ENCODE measurements at regions not wholly inside any gene's neighbourhood (a gene's known extent, or its start where the extent isn't known, plus 50 kb on each side); places are given as distances from the start of the nearest gene placed in this dataset.

GRCh38 chr17:33381201-33381600, 88.1 kb upstream of the ASIC2 start:
- Histone ChIP-seq H3K27me3 (ENCODE audit: control insufficient read depth in 2 of 2, insufficient read depth in 2 of 2, low read length in 2 of 2) (no peaks in the 10 kb centered on the region), H3K79me2 (ENCODE audit: insufficient read depth, low read length) (no peaks in the 10 kb centered on the region), H3K36me3 (replicated peaks in 1 of 2; ENCODE audit: control insufficient read depth in 1 of 2, insufficient read depth in 2 of 2, low read length in 2 of 2) (no peaks in the 10 kb centered on the region), H3K4me3 (replicated peaks in 1 of 3; ENCODE audit: low read depth in 2 of 3, low read length in 3 of 3) (no peak overlapping the region), H4K20me1 (ENCODE audit: insufficient read depth, low read length) (no peaks in the 10 kb centered on the region), H3K9ac (ENCODE audit: insufficient read depth, low read length, poor library complexity, severe bottlenecking) (no peak overlapping the region), H3K4me1 (ENCODE audit: control insufficient read depth in 1 of 2, insufficient read depth in 2 of 2, low read length in 2 of 2) (no peaks in the 10 kb centered on the region), H2AFZ (ENCODE audit: insufficient read depth, low read depth, low read length, poor library complexity, severe bottlenecking) (no peak overlapping the region), H3K9me3 (replicated peaks in 1 of 2; ENCODE audit: control insufficient read depth in 1 of 2, insufficient read depth in 1 of 2, low read length in 2 of 2) (no peaks in the 10 kb centered on the region), H3K27ac (ENCODE audit: low read depth in 1 of 2, low read length in 2 of 2) (no peak overlapping the region), H3K4me2 (replicated peaks; ENCODE audit: extremely low read depth, low read length, poor library complexity, severe bottlenecking) (no peak overlapping the region)
- intact Hi-C loops (cut with micrococcal nuclease): no loop called here
- Mint-ChIP-seq H3K4me1 (no peaks in the 10 kb centered on the region), H3K27me3 (ENCODE audit: low read depth in 3 of 3) (peaks cover 2 to 4% (median 2%) of the 10 kb centered on the region in 3 donors), H3K9me3 (no peaks in the 10 kb centered on the region), H3K36me3 (no peaks in the 10 kb centered on the region), H3K27ac (no peak overlapping the region), H3K4me3 (no peak overlapping the region)
- 40% methylated on average over 4 of the region's 6 CpGs for WGBS (ENCODE audit: insufficient coverage)
- DNase-seq: no peak
- no peak for TF ChIP-seq CTCF (IDR thresholded peaks at IDR 0.05)

GRCh38 chr17:33383488-33384023, 90.5 kb upstream of the ASIC2 start:
- H3K27ac ChIP-seq (ENCODE audit: low read depth in 1 of 2, low read length in 2 of 2): no peak overlapping the region
- no peaks in the 10 kb centered on the region for H3K36me3 ChIP-seq (replicated peaks in 1 of 2; ENCODE audit: control insufficient read depth in 1 of 2, insufficient read depth in 2 of 2, low read length in 2 of 2)
- H2AFZ ChIP-seq (ENCODE audit: insufficient read depth, low read depth, low read length, poor library complexity, severe bottlenecking): no peak overlapping the region
- no peak for TF ChIP-seq CTCF (IDR thresholded peaks at IDR 0.05)
- H3K4me3 ChIP-seq (replicated peaks in 1 of 3; ENCODE audit: low read depth in 2 of 3, low read length in 3 of 3): no peak overlapping the region
- intact Hi-C loops (cut with micrococcal nuclease): no loop called here
- no peak overlapping the region for H3K9ac ChIP-seq (ENCODE audit: insufficient read depth, low read length, poor library complexity, severe bottlenecking)
- no peak for DNase-seq
- no peaks in the 10 kb centered on the region for H3K27me3 ChIP-seq (ENCODE audit: control insufficient read depth in 2 of 2, insufficient read depth in 2 of 2, low read length in 2 of 2)
- Mint-ChIP-seq H3K27me3 (ENCODE audit: low read depth in 3 of 3) (peaks cover 0 to 6% (median 2%) of the 10 kb centered on the region in 3 donors), H3K9me3 (no peaks in the 10 kb centered on the region), H3K27ac (peak overlapping the region in 1 of 7 donors; percentile 12), H3K36me3 (no peaks in the 10 kb centered on the region), H3K4me1 (no peaks in the 10 kb centered on the region), H3K4me3 (no peak overlapping the region)
- H3K4me2 ChIP-seq (replicated peaks; ENCODE audit: extremely low read depth, low read length, poor library complexity, severe bottlenecking): no peak overlapping the region
- H3K9me3 ChIP-seq (replicated peaks in 1 of 2; ENCODE audit: control insufficient read depth in 1 of 2, insufficient read depth in 1 of 2, low read length in 2 of 2): no peaks in the 10 kb centered on the region
- WGBS (ENCODE audit: insufficient coverage): 69% methylated on average over 3 of the region's 3 CpGs
- H4K20me1 ChIP-seq (ENCODE audit: insufficient read depth, low read length): no peaks in the 10 kb centered on the region
- H3K4me1 ChIP-seq (ENCODE audit: control insufficient read depth in 1 of 2, insufficient read depth in 2 of 2, low read length in 2 of 2): no peaks in the 10 kb centered on the region
- no peaks in the 10 kb centered on the region for H3K79me2 ChIP-seq (ENCODE audit: insufficient read depth, low read length)

Data from CD14-positive monocyte (primary cell).